ENCODE measurements at regions not wholly inside any gene's neighbourhood (a gene's known extent, or its start where the extent isn't known, plus 50 kb on each side); places are given as distances from the start of the nearest gene placed in this dataset.
A peak's percentile ranks its signal among the peaks of the same experiment; 100 is the strongest.

DNA sequence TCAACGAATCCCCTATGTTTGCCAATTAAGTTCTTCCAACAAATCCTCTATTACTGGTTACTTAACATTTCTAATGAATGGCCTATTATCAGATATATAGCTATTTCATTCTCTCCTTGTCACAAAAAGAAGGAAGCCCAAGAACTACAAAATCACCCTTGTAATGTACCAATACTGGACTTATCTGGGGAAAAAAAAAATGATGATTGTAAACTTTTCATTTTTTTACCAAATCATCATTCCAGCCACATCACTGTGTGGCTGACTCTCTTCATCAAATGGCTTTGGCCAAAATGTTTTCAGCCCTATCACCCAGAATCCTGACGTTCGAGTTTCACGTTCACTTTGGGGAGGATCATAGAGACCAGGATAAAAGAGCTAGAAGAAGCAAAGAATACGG, 216.7 kb downstream of the ACTL7B start:
- H3K4me3 ChIP-seq (ENCODE audit: low read depth, low read length), result no peak overlapping the region
- TF ChIP-seq MAX (IDR thresholded peaks at IDR 0.05; ENCODE audit: low read depth, low read length), result no peak
- no peak for TF ChIP-seq MYC (IDR thresholded peaks at IDR 0.05; ENCODE audit: low read depth, low read length)
- no peak for TF ChIP-seq POLR2A (IDR thresholded peaks at IDR 0.05; ENCODE audit: extremely low read depth, insufficient read length)
- TF ChIP-seq, protein P1, sequence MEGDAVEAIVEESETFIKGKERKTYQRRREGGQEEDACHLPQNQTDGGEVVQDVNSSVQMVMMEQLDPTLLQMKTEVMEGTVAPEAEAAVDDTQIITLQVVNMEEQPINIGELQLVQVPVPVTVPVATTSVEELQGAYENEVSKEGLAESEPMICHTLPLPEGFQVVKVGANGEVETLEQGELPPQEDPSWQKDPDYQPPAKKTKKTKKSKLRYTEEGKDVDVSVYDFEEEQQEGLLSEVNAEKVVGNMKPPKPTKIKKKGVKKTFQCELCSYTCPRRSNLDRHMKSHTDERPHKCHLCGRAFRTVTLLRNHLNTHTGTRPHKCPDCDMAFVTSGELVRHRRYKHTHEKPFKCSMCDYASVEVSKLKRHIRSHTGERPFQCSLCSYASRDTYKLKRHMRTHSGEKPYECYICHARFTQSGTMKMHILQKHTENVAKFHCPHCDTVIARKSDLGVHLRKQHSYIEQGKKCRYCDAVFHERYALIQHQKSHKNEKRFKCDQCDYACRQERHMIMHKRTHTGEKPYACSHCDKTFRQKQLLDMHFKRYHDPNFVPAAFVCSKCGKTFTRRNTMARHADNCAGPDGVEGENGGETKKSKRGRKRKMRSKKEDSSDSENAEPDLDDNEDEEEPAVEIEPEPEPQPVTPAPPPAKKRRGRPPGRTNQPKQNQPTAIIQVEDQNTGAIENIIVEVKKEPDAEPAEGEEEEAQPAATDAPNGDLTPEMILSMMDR (IDR thresholded peaks at IDR 0.05; ENCODE audit: low read depth, low read length), result no peak
- no peak for DNase-seq (ENCODE audit: low read depth)

- no peak for TF ChIP-seq POLR2A (IDR thresholded peaks at IDR 0.05; ENCODE audit: extremely low read depth, insufficient read length)
- TF ChIP-seq, protein P1 (IDR thresholded peaks at IDR 0.05; ENCODE audit: low read depth, low read length), result no peak
- TF ChIP-seq MYC (IDR thresholded peaks at IDR 0.05; ENCODE audit: low read depth, low read length), result no peak
- no peak for TF ChIP-seq MAX (IDR thresholded peaks at IDR 0.05; ENCODE audit: low read depth, low read length)
- no peak overlapping the region for H3K4me3 ChIP-seq (ENCODE audit: low read depth, low read length)
- no peak for DNase-seq (ENCODE audit: low read depth)
Measured at GRCh38 chr9:108637340-108637739, 218.4 kb downstream of the ACTL7B start.

- peak; percentile 64 for DNase-seq (ENCODE audit: low read depth)
- no peak overlapping the region for H3K4me3 ChIP-seq (ENCODE audit: low read depth, low read length)
- TF ChIP-seq, protein P1 (IDR thresholded peaks at IDR 0.05; ENCODE audit: low read depth, low read length), result no peak
- TF ChIP-seq POLR2A (IDR thresholded peaks at IDR 0.05; ENCODE audit: extremely low read depth, insufficient read length) (no peak), MAX (IDR thresholded peaks at IDR 0.05; ENCODE audit: low read depth, low read length) (no peak), MYC (IDR thresholded peaks at IDR 0.05; ENCODE audit: low read depth, low read length) (no peak)
Measured at GRCh38 chr9:108636013-108636412, 219.8 kb downstream of the ACTL7B start.

- DNase-seq (ENCODE audit: low read depth), result no peak
Measured at GRCh38 chr9:108634672-108635462, 220.9 kb downstream of the ACTL7B start.

DNA sequence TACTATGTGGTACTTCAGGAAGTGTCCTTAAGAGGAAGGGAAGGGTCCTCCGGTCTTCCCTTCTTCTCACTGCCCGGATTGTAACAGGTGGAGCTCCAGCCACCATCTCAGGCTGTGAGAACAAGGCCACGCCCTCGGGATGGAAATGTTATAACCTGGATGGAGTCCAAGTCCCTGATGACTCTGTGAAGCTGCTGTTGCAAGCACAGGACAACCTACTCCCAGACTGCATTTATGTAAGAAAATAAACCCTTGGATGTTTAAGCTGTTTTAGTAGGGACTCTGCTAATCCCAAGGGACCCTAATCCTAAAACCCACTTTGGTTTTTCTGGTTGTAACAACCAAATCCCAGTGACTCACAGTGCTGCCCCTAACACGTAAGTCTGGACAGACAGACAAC, 221.6 kb downstream of the ACTL7B start:
- TF ChIP-seq, protein P1 (IDR thresholded peaks at IDR 0.05; ENCODE audit: low read depth, low read length), result no peak
- TF ChIP-seq POLR2A (IDR thresholded peaks at IDR 0.05; ENCODE audit: extremely low read depth, insufficient read length), result no peak
- no peak for TF ChIP-seq MYC (IDR thresholded peaks at IDR 0.05; ENCODE audit: low read depth, low read length)
- no peak for TF ChIP-seq MAX (IDR thresholded peaks at IDR 0.05; ENCODE audit: low read depth, low read length)
- no peak overlapping the region for H3K4me3 ChIP-seq (ENCODE audit: low read depth, low read length)
- no peak for DNase-seq (ENCODE audit: low read depth)

More at GRCh38 chr9:108634672-108635462, 220.9 kb downstream of the ACTL7B start:
- no peak for TF ChIP-seq POLR2A (IDR thresholded peaks at IDR 0.05; ENCODE audit: extremely low read depth, insufficient read length)
- no peak for TF ChIP-seq MYC (IDR thresholded peaks at IDR 0.05; ENCODE audit: low read depth, low read length)
- TF ChIP-seq, protein P1 (IDR thresholded peaks at IDR 0.05; ENCODE audit: low read depth, low read length), result no peak
- H3K4me3 ChIP-seq (ENCODE audit: low read depth, low read length), result no peak overlapping the region
